ENCODE measurements at regions not wholly inside any gene's neighbourhood (a gene's known extent, or its start where the extent isn't known, plus 50 kb on each side); places are given as distances from the start of the nearest gene placed in this dataset.
A peak's percentile ranks its signal among the peaks of the same experiment; 100 is the strongest.

DNA sequence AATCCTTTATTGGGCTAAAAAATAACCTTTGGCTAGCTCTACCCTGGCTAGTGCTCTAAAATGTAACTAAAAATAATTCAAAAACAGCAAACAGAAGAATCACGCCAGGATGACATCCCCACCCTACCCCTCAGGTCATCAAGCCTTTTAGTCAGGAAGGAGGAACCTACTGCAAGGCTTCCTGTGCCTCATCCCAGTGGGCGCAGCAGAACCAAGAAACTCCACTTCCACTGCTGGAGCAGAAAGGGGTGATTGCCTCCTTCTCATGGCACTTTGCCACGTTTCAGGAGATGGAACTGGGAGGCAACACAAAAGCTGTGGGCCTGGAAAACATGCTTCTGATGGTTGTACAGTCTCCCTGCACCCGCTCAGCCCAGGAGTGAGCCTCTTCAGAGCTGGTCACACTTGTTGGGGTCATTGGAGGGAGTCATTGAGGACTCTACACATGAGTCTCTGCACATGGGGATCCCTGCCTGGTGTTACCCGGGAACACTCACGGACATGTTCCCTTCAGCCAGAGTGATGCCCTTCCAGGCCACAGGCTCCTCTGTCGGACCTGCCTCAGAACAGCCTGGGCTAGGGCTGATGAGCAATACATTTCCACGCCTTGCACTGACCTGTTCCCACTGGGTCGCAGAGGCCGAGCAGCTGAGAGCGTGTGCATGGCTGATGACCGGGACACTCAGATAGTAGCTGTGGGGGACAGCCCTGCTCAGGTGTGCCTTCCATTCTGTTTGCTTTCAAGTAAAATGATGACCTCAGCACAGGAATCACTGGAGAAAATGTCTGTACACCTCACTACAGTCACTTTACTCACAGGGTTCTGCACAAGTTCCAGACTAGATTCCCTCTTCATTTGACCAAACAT, 355.3 kb downstream of the FGFR2 start:
- in situ Hi-C loops (cut with HindIII; ENCODE audit: low sequenced_read_pairs): no loop called here
- no peak for DNase-seq (ENCODE audit: low read depth, low spot score)
- TF ChIP-seq, protein P1, sequence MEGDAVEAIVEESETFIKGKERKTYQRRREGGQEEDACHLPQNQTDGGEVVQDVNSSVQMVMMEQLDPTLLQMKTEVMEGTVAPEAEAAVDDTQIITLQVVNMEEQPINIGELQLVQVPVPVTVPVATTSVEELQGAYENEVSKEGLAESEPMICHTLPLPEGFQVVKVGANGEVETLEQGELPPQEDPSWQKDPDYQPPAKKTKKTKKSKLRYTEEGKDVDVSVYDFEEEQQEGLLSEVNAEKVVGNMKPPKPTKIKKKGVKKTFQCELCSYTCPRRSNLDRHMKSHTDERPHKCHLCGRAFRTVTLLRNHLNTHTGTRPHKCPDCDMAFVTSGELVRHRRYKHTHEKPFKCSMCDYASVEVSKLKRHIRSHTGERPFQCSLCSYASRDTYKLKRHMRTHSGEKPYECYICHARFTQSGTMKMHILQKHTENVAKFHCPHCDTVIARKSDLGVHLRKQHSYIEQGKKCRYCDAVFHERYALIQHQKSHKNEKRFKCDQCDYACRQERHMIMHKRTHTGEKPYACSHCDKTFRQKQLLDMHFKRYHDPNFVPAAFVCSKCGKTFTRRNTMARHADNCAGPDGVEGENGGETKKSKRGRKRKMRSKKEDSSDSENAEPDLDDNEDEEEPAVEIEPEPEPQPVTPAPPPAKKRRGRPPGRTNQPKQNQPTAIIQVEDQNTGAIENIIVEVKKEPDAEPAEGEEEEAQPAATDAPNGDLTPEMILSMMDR (IDR thresholded peaks at IDR 0.05; ENCODE audit: low read depth, low read length): no peak

DNA sequence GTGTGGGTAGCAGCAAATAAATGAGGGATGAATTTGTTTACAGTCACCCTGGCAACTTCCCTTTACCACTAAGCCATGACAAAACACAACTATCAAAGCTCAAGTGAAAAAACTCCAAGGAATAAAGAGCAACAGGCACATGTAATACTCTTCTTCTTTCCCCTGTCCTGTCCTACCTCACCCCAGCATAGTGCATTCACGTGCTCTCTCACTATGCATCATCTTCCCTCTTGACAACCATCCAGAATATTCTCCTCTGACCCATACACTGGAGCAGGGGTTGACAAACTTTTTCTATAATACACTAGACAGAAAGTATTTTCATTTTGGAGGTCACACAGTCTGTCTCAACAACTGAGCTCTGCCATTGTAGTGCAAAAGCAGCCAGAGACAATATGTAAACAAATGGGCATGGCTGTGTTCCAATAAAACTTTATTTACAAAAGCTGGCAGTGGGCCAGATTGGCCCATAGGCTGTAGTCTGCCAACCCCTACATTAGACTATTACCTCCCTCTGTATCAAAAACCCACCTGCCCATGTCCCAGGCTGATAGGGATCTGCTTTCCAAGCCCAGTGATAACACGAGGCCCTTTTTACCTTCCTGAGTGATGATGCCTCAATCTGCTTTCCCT, 354.5 kb downstream of the FGFR2 start:
- H3K4me3 ChIP-seq (ENCODE audit: low read depth, low read length): no peak overlapping the region
- TF ChIP-seq, protein P1 (IDR thresholded peaks at IDR 0.05; ENCODE audit: low read depth, low read length): no peak
- in situ Hi-C loops (cut with HindIII; ENCODE audit: low sequenced_read_pairs): no loop called here
- no peak for DNase-seq (ENCODE audit: low read depth, low spot score)

More for the DNA sequence above, 355.3 kb downstream of the FGFR2 start:
- no peak overlapping the region for H3K4me3 ChIP-seq (ENCODE audit: low read depth, low read length)

DNA sequence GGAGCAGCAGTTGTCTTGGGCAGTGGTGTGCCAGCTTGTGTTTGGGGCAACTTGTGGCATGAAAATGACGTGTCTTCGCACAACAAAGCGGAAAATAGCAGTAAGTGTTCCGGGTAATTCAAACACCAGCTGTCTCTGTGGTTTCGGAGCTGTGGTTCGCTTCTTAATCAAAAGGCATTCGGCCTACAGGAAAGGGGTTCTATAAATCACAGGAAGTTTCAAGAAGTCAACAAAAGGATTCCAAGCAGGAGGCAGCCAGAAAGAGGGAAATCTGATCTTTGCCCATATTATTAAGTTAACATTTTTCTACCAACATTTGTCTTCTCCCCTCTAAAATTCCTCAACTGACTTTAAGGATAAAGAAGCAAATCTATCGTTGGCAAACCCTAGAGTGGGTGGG, 353.4 kb downstream of the FGFR2 start:
- no peak overlapping the region for H3K4me3 ChIP-seq (ENCODE audit: low read depth, low read length)
- peak; percentile 87 for DNase-seq (ENCODE audit: low read depth, low spot score)
- in situ Hi-C loops (cut with HindIII; ENCODE audit: low sequenced_read_pairs): no loop called here
- TF ChIP-seq, protein P1 (IDR thresholded peaks at IDR 0.05; ENCODE audit: low read depth, low read length): no peak

DNA sequence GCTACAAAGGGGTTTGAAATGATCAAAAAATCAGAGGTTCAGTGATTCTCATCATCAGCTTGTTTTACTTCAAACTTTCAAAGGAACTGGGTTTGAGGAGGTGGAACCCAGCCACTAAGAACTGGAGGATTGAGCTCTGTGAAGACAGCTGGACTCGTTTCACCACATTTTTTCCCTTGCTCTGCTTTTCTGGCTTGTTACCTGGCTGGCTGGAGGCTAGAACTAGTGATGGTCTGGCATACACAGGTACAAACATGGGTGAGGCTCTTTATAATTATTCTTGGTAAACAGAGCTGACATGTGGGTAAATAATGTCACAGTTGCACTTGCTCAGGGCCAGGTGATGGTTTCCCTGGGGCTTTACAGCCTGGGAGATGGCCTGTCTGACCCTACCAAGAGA, 352.5 kb downstream of the FGFR2 start:
- H3K4me3 ChIP-seq (ENCODE audit: low read depth, low read length): no peak overlapping the region
- no peak for DNase-seq (ENCODE audit: low read depth, low spot score)
- in situ Hi-C loops (cut with HindIII; ENCODE audit: low sequenced_read_pairs): no loop called here
- TF ChIP-seq, protein P1 (IDR thresholded peaks at IDR 0.05; ENCODE audit: low read depth, low read length): no peak

DNA sequence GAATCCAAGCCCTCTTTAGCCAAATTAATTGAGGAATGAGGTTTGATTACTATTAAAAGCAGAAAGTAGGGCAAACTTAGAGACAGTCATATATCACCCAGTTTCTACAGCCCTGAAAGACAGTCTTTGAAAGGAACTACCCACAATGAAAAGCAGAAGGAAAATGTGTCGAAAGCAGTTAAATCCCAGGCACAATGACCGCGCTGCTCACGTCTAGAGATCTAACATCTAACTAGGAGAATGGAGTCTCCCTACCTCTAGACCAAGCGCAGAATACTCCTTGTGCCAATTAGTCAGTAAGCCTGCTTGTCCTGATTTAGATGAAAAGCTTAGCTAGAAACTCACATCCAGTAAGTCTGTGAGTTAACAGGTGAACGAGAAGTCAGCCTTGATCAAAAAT, 350.0 kb downstream of the FGFR2 start:
- no peak overlapping the region for H3K4me3 ChIP-seq (ENCODE audit: low read depth, low read length)
- no peak for DNase-seq (ENCODE audit: low read depth, low spot score)
- TF ChIP-seq, protein P1 (IDR thresholded peaks at IDR 0.05; ENCODE audit: low read depth, low read length): no peak
- in situ Hi-C loops (cut with HindIII; ENCODE audit: low sequenced_read_pairs): no loop called here

DNA sequence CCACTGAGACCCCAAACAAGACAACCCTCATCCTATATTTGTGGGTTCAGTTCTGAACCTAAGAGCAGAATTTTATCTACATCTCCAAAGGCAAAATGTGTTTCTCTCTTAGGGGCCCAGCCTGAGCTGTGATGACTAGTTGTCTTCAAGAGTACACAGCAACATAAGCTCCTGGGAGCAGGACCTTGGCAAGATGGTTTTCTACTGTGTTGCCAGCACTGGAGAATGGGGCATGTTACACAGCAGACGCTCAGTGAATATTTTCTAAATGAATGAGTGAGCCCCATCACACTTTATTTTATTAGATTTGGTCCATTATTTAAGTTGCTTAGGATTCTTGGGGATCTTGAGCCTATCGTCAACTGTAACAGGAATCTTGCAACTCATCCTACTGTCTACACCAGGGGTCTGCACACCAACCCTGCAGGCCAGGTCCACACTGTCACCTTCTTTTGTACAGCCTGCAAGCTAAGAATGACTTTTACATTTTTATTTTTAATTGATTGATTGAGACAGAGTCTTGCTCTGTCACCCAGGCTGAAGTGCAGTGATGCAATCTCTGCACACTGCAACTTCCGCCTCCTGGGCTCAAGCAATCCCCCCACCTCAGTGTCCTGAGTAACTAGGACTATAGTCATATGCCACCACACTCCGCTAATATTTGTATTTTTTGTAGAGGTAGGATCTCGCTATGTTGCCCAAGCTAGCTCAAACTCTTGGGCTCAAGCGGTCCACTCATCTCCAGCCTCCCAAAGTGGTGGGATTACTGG, 347.1 kb downstream of the FGFR2 start:
- no peak for DNase-seq (ENCODE audit: low read depth, low spot score)
- TF ChIP-seq, protein P1 (IDR thresholded peaks at IDR 0.05; ENCODE audit: low read depth, low read length): no peak
- H3K4me3 ChIP-seq (ENCODE audit: low read depth, low read length): no peak overlapping the region
- in situ Hi-C loops (cut with HindIII; ENCODE audit: low sequenced_read_pairs): no loop called here

Measured in astrocyte of the spinal cord (primary cell).